K562 (cell line): ENCODE measurements at regions not wholly inside any gene's neighbourhood (a gene's known extent, or its start where the extent isn't known, plus 50 kb on each side); places are given as distances from the start of the nearest gene placed in this dataset.

Experiments used
- ATAC-seq: fragments of 200-7000 bp; cut with Tn5 transposase; 3 replicates; pipeline ENCODE4 v1.9.1; 2020; ENCODE audit warnings: moderate library complexity
- BruUV-seq: library from RNA; stranded (reverse); fragments of 400-500 nt; replicated peaks from 2 replicates; lab custom pipeline; 2021; lab: Mats Ljungman, UMichigan
- CTCF ChIA-PET: fragments of 300-600 bp; formaldehyde crosslinking; extraction: SDS; loops from one replicate; lab custom pipeline; 2021; ENCODE audit warnings: low intra/inter-chr PET ratio; lab: Yijun Ruan, JAX
- POLR2A ChIA-PET: fragments of 300-600, 350-650 bp; sonication (Branson Sonifier 250); formaldehyde crosslinking; extraction: SDS; loops from one replicate; lab custom pipeline; 2021; ENCODE audit warnings: antibody characterized with exemption, inconsistent platforms; lab: Yijun Ruan, JAX
- DNase-seq, 4 experiments: peaks; one replicate each; pipeline versions ENCODE4 v3.0.0 to v3.0.0-alpha.2; 2011 to 2018; ENCODE audit warnings: low spot score in 3 of 4, mixed read lengths in 3 of 4; ENCODE audit errors: extremely low read depth in 1 of 4
- FAIRE-seq: peaks from 2 replicates; lab custom pipeline; 2011; peaks lifted over from hg19 to GRCh38; lab: Jason Lieb, UNC
- H2AFZ ChIP-seq: 2 replicates; pipeline ENCODE4 v1.6.0; 2011; ENCODE audit warnings: low read depth, low read length, control low read depth, inconsistent platforms
- H3K27ac ChIP-seq: fragments of 200-600 bp; 3 replicates; pipeline ENCODE4 v1.8.0; 2011; ENCODE audit warnings: low read depth, mild to moderate bottlenecking, control low read depth, inconsistent platforms, low read length, moderate library complexity, mixed read lengths; ENCODE audit errors: extremely low read depth
- H3K27me3 ChIP-seq, 2 experiments: fragments of 300-600 bp in 1 of 2; 2 replicates in 1 of 2; 3 replicates in 1 of 2; pipeline versions ENCODE4 v1.6.0 to v1.8.0; 2011; ENCODE audit warnings: inconsistent platforms in 2 of 2, low read length in 2 of 2, mild to moderate bottlenecking in 1 of 2, mixed read lengths in 1 of 2, moderate library complexity in 1 of 2; ENCODE audit not compliant: control insufficient read depth in 2 of 2, insufficient read depth in 2 of 2
- H3K36me3 ChIP-seq: fragments of 300-600 bp; 3 replicates; pipeline ENCODE4 v1.8.0; 2011; ENCODE audit warnings: mild to moderate bottlenecking, low read length, inconsistent platforms; ENCODE audit not compliant: control insufficient read depth, insufficient read depth
- H3K4me1 ChIP-seq, 2 experiments: fragments of 200-600 bp in 1 of 2; replicated peaks in 1 of 2; 2 replicates in 1 of 2; 3 replicates in 1 of 2; pipeline versions ENCODE4 v1.5.1 to v1.8.0; 2011; ENCODE audit warnings: inconsistent platforms in 2 of 2, low read length in 2 of 2, mild to moderate bottlenecking in 1 of 2, mixed read lengths in 1 of 2, moderate library complexity in 1 of 2; ENCODE audit not compliant: control insufficient read depth in 2 of 2, insufficient read depth in 2 of 2
- H3K4me2 ChIP-seq: 2 replicates; pipeline ENCODE4 v1.6.1; 2011; ENCODE audit warnings: low read length, control low read depth, inconsistent platforms, mixed read lengths; ENCODE audit not compliant: insufficient read depth
- H3K4me3 ChIP-seq: fragments of 200-600 bp; sonication (generic), shearing (Covaris generic); 2 replicates; pipeline ENCODE4 v1.5.1; 2016; ENCODE audit warnings: control low read depth, inconsistent platforms
- H3K79me2 ChIP-seq: fragments of 200-600 bp; 3 replicates; pipeline ENCODE4 v1.8.0; 2011; ENCODE audit warnings: low read length, inconsistent platforms; ENCODE audit not compliant: control insufficient read depth, insufficient read depth
- H3K9ac ChIP-seq, 2 experiments: 2 replicates each; pipeline versions ENCODE4 v1.6.0 to v1.6.1; 2011; ENCODE audit warnings: low read depth in 2 of 2, low read length in 2 of 2, control low read depth in 1 of 2, inconsistent platforms in 1 of 2, mild to moderate bottlenecking in 1 of 2, mixed read lengths in 1 of 2; ENCODE audit not compliant: insufficient read depth in 1 of 2
- H3K9me1 ChIP-seq: one replicate; pipeline ENCODE4 v1.6.0; 2011; ENCODE audit warnings: inconsistent platforms, mild to moderate bottlenecking, low read length, moderate library complexity; ENCODE audit not compliant: control insufficient read depth, insufficient read depth
- H3K9me3 ChIP-seq: replicated peaks from 2 replicates; pipeline ENCODE4 v1.5.1; 2011; ENCODE audit warnings: low read depth, low read length, inconsistent platforms; ENCODE audit not compliant: control insufficient read depth, insufficient read depth
- H4K20me1 ChIP-seq: replicated peaks from 2 replicates; pipeline ENCODE4 v1.6.1; 2011; ENCODE audit warnings: low read length, inconsistent platforms, mixed read lengths; ENCODE audit not compliant: control insufficient read depth, insufficient read depth
- ELF1 ChIP-seq: fragments of 200-800 bp; sonication (Bioruptor generic); IDR thresholded peaks from 2 replicates; pipeline ENCODE4 v1.6.1; 2016; ENCODE audit warnings: missing genetic modification characterization, missing compliant biosample characterization
- MYBL2 ChIP-seq, 2 experiments: fragments of 450-650 bp in 1 of 2; sonication (generic) in 1 of 2; formaldehyde crosslinking in 1 of 2; IDR thresholded peaks; 2 replicates each; pipeline versions ENCODE4 v1.6.1 to v1.8.1; 2017 to 2022; ENCODE audit warnings: borderline replicate concordance in 1 of 2, inconsistent platforms in 1 of 2, low read depth in 1 of 2, mild to moderate bottlenecking in 1 of 2, missing genetic modification reagents in 1 of 2, moderate library complexity in 1 of 2
- ZBTB8A ChIP-seq: fragments of 450-650 bp; IDR thresholded peaks from 2 replicates; pipeline ENCODE4 v1.6.1; 2018; ENCODE audit warnings: mild to moderate bottlenecking, moderate library complexity; ENCODE audit not compliant: partially characterized antibody
- ZNF263 ChIP-seq: sonication (generic); formaldehyde crosslinking; IDR thresholded peaks from 2 replicates; pipeline ENCODE4 v1.8.0; 2022; ENCODE audit warnings: mild to moderate bottlenecking, missing genetic modification reagents, borderline replicate concordance
- ZNF274 ChIP-seq: IDR thresholded peaks from 2 replicates; pipeline ENCODE4 v1.6.1; 2011; ENCODE audit warnings: low read depth, mild to moderate bottlenecking, low read length, moderate library complexity, borderline replicate concordance
- in situ Hi-C: fragments of 300-500 bp; cut with MboI; formaldehyde crosslinking; loops from 4 replicates; pipeline ENCODE4 v1.15.0; 2018; ENCODE audit warnings: inconsistent platforms, mixed read lengths
- intact Hi-C: fragments of 100-400 bp; cut with micrococcal nuclease; formaldehyde crosslinking; loops from 2 replicates; pipeline ENCODE4 v1.14.2; 2022
- TF ChIP-seq, protein P1 (sequence below): sonication (generic); formaldehyde crosslinking; IDR thresholded peaks from 2 replicates; pipeline ENCODE4 v1.8.0; 2022; ENCODE audit warnings: mild to moderate bottlenecking, missing genetic modification reagents
- TF ChIP-seq, protein P2 (sequence below): fragments of 450-650 bp; formaldehyde crosslinking; IDR thresholded peaks from 2 replicates; pipeline ENCODE4 v1.4.0; 2020; ENCODE audit warnings: mild to moderate bottlenecking, moderate library complexity
- TF ChIP-seq, protein P3 (sequence below): fragments of 250-450 bp; sonication (Bioruptor Pico); IDR thresholded peaks from 2 replicates; pipeline ENCODE4 v1.5.0; 2021
- TF ChIP-seq, protein P4 (sequence below), 2 experiments: fragments of 450-650 bp in 1 of 2; IDR thresholded peaks; 2 replicates each; pipeline ENCODE4 v1.6.1; 2011 to 2017; ENCODE audit warnings: low read depth in 2 of 2, antibody characterized with exemption in 1 of 2, borderline replicate concordance in 1 of 2, low read length in 1 of 2, mild to moderate bottlenecking in 1 of 2, mixed read lengths in 1 of 2; ENCODE audit not compliant: control insufficient read depth in 1 of 2

DNA sequence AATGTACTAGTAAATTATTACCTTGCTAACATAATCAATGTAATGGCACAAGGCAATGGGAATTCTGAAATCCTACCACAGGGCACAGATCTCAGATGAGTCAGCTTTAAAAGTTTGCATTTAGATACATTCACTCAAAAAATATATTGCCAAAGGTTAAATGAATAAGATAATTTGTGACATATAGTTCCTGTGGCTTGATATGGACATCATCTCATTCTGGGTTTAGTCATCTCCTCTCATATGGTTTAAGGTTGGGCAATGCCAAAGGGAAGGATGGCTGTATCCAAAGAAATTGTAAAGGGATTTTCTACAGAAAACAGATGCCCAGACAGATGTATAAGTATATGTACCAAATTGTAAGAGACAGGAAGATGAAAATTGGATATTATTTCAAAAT is 1065.0 kb downstream of the LRFN5 start (continued):
- TF ChIP-seq ELF1 (tag) (no peak), ZNF263 (CRISPR knock-in tag) (no peak)
- TF ChIP-seq, protein P1, sequence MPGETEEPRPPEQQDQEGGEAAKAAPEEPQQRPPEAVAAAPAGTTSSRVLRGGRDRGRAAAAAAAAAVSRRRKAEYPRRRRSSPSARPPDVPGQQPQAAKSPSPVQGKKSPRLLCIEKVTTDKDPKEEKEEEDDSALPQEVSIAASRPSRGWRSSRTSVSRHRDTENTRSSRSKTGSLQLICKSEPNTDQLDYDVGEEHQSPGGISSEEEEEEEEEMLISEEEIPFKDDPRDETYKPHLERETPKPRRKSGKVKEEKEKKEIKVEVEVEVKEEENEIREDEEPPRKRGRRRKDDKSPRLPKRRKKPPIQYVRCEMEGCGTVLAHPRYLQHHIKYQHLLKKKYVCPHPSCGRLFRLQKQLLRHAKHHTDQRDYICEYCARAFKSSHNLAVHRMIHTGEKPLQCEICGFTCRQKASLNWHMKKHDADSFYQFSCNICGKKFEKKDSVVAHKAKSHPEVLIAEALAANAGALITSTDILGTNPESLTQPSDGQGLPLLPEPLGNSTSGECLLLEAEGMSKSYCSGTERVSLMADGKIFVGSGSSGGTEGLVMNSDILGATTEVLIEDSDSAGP (CRISPR knock-in tag): no peak

DNA sequence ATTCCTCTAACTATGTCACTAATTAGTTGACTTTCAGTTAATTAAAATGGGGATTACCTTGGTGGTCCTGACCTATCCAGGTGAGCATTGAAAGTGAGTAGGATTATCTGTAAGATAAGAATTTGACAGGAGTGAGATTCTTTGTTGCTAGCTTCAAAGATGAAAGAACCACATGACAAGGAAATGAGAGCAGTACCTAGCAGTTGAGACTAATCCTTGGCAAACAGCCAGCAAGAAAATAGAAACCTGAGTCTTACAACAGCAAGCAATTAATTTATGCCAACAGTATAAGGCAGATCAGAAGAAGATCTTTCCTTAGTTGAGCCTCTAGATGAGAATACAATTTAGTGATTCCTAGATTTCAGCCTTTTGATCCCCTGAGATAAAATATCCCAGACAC is 1058.4 kb downstream of the LRFN5 start:
- DNase-seq (no peak), ATAC-seq (no peak), FAIRE-seq (no peak)
- no peaks in the 10 kb centered on the region for H4K20me1 ChIP-seq
- no peaks in the 10 kb centered on the region for H3K9me1 ChIP-seq
- BruUV-seq: no TSS peak
- no peaks in the 10 kb centered on the region for H3K79me2 ChIP-seq
- H3K36me3 ChIP-seq: no peaks in the 10 kb centered on the region
- H2AFZ ChIP-seq: no peak overlapping the region
- no peak overlapping the region for H3K27ac ChIP-seq
- H3K4me1 ChIP-seq: no peaks in the 10 kb centered on the region
- H3K27me3 ChIP-seq: no peaks in the 10 kb centered on the region
- no peak for TF ChIP-seq ZBTB8A
- TF ChIP-seq ZNF274: no peak
- TF ChIP-seq, protein P1 (CRISPR knock-in tag): no peak
- TF ChIP-seq, protein P2, sequence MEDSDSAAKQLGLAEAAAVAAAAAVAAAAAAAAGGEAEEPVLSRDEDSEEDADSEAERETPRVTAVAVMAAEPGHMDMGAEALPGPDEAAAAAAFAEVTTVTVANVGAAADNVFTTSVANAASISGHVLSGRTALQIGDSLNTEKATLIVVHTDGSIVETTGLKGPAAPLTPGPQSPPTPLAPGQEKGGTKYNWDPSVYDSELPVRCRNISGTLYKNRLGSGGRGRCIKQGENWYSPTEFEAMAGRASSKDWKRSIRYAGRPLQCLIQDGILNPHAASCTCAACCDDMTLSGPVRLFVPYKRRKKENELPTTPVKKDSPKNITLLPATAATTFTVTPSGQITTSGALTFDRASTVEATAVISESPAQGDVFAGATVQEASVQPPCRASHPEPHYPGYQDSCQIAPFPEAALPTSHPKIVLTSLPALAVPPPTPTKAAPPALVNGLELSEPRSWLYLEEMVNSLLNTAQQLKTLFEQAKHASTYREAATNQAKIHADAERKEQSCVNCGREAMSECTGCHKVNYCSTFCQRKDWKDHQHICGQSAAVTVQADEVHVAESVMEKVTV (CRISPR knock-in tag): no peak
- TF ChIP-seq, protein P3, sequence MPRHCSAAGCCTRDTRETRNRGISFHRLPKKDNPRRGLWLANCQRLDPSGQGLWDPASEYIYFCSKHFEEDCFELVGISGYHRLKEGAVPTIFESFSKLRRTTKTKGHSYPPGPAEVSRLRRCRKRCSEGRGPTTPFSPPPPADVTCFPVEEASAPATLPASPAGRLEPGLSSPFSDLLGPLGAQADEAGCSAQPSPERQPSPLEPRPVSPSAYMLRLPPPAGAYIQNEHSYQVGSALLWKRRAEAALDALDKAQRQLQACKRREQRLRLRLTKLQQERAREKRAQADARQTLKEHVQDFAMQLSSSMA (CRISPR knock-in tag): no peak
- TF ChIP-seq, protein P4, sequence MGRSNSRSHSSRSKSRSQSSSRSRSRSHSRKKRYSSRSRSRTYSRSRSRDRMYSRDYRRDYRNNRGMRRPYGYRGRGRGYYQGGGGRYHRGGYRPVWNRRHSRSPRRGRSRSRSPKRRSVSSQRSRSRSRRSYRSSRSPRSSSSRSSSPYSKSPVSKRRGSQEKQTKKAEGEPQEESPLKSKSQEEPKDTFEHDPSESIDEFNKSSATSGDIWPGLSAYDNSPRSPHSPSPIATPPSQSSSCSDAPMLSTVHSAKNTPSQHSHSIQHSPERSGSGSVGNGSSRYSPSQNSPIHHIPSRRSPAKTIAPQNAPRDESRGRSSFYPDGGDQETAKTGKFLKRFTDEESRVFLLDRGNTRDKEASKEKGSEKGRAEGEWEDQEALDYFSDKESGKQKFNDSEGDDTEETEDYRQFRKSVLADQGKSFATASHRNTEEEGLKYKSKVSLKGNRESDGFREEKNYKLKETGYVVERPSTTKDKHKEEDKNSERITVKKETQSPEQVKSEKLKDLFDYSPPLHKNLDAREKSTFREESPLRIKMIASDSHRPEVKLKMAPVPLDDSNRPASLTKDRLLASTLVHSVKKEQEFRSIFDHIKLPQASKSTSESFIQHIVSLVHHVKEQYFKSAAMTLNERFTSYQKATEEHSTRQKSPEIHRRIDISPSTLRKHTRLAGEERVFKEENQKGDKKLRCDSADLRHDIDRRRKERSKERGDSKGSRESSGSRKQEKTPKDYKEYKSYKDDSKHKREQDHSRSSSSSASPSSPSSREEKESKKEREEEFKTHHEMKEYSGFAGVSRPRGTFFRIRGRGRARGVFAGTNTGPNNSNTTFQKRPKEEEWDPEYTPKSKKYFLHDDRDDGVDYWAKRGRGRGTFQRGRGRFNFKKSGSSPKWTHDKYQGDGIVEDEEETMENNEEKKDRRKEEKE (IDR thresholded peaks at IDR 0.05; ENCODE audit: borderline replicate concordance in 1 of 2, control insufficient read depth in 1 of 2, low read depth in 2 of 2, low read length in 1 of 2): no peak
- TF ChIP-seq MYBL2 (IDR thresholded peaks at IDR 0.05; ENCODE audit: low read depth): no peak
- TF ChIP-seq MYBL2 (CRISPR knock-in tag; IDR thresholded peaks at IDR 0.05; ENCODE audit: borderline replicate concordance): no peak
- no peak overlapping the region for H3K9ac ChIP-seq
- intact Hi-C loops (no loop called here), in situ Hi-C loops (no loop called here)
- H3K9me3 ChIP-seq: no peaks in the 10 kb centered on the region
- H3K4me3 ChIP-seq: no peak overlapping the region
- H3K4me2 ChIP-seq: no peak overlapping the region
- ChIA-PET POLR2A (no interaction called here), CTCF (no interaction called here)
